OCI-LY1 (cell line): ENCODE measurements at regions not wholly inside any gene's neighbourhood (a gene's known extent, or its start where the extent isn't known, plus 50 kb on each side); places are given as distances from the start of the nearest gene placed in this dataset.
"Not testable (repeated sequence)": the region's sequence is repeated elsewhere in the genome, so short reads cannot be mapped to it uniquely, and the experiment has no call there.

ENCODE experiments used
- H2AFZ ChIP-seq: fragments of 200-600 bp; sonication (generic), shearing (Covaris generic); 2 replicates; pipeline ENCODE4 v1.6.0; 2014; ENCODE audit warnings: antibody characterized with exemption, mild to moderate bottlenecking, low read length
- H3F3A ChIP-seq: fragments of 200-600 bp; sonication (generic), shearing (Covaris generic); 2 replicates; pipeline ENCODE4 v1.6.0; 2014; ENCODE audit warnings: mild to moderate bottlenecking, antibody characterized with exemption, low read length, moderate library complexity; ENCODE audit not compliant: insufficient read depth
- H3K27ac ChIP-seq: fragments of 200-600 bp; sonication (generic); 2 replicates; pipeline ENCODE4 v1.5.1; 2014; ENCODE audit warnings: low read length, mixed run types, mild to moderate bottlenecking, low read depth; ENCODE audit not compliant: poor library complexity, severe bottlenecking
- H3K27me3 ChIP-seq: fragments of 200-600 bp; sonication (generic); 2 replicates; pipeline ENCODE4 v1.6.0; 2014; ENCODE audit warnings: antibody characterized with exemption, mild to moderate bottlenecking, low read length, moderate library complexity; ENCODE audit not compliant: insufficient read depth
- H3K36me3 ChIP-seq: fragments of 200-600 bp; sonication (generic); 2 replicates; pipeline ENCODE4 v1.6.1; 2014; ENCODE audit warnings: mild to moderate bottlenecking, antibody characterized with exemption, low read length, moderate library complexity, mixed read lengths; ENCODE audit not compliant: insufficient read depth
- H3K4me1 ChIP-seq: fragments of 200-600 bp; sonication (generic); 2 replicates; pipeline ENCODE4 v1.5.1; 2014; ENCODE audit warnings: mild to moderate bottlenecking, low read length, moderate library complexity; ENCODE audit not compliant: insufficient read depth, severe bottlenecking
- H3K4me2 ChIP-seq: fragments of 200-600 bp; sonication (generic), shearing (Covaris generic); 2 replicates; pipeline ENCODE4 v1.6.1; 2014; ENCODE audit warnings: low read length
- H3K4me3 ChIP-seq: fragments of 200-600 bp; sonication (generic); 2 replicates; pipeline ENCODE4 v1.5.1; 2014; ENCODE audit warnings: low read length, low read depth, mild to moderate bottlenecking, mixed read lengths; ENCODE audit not compliant: poor library complexity, severe bottlenecking
- H3K79me2 ChIP-seq: fragments of 200-600 bp; shearing (Covaris generic); 2 replicates; pipeline ENCODE4 v1.6.1; 2016; ENCODE audit warnings: mixed run types, low read length, mixed read lengths; ENCODE audit not compliant: insufficient read depth
- H3K9ac ChIP-seq: fragments of 200-600 bp; sonication (generic), shearing (Covaris generic); 2 replicates; pipeline ENCODE4 v1.6.1; 2014; ENCODE audit warnings: mild to moderate bottlenecking, low read length, mixed read lengths
- H3K9me2 ChIP-seq: fragments of 200-600 bp; sonication (generic), shearing (Covaris generic); 2 replicates; pipeline ENCODE4 v1.6.1; 2014; ENCODE audit warnings: low read depth, mild to moderate bottlenecking, low read length, mixed read lengths
- H3K9me3 ChIP-seq: fragments of 200-600 bp; shearing (Covaris generic); 2 replicates; pipeline ENCODE4 v1.6.1; 2014; ENCODE audit warnings: low read length, mixed read lengths
- H4K20me1 ChIP-seq: fragments of 200-600 bp; sonication (generic), shearing (Covaris generic); 2 replicates; pipeline ENCODE4 v1.6.0; 2016; ENCODE audit warnings: mild to moderate bottlenecking, low read length; ENCODE audit not compliant: insufficient read depth
- CTCF ChIP-seq: fragments of 200-600 bp; sonication (generic), shearing (Covaris generic); IDR thresholded peaks from 2 replicates; pipeline ENCODE4 v1.5.1; 2017; ENCODE audit warnings: mild to moderate bottlenecking, antibody characterized with exemption, low read length, moderate library complexity, mixed read lengths
- EZH2 ChIP-seq: fragments of 200-600 bp; sonication (generic), shearing (Covaris generic); IDR thresholded peaks from 2 replicates; pipeline ENCODE4 v1.8.0; 2017; ENCODE audit warnings: borderline replicate concordance, mixed run types, mild to moderate bottlenecking, antibody characterized with exemption, low read length, moderate library complexity, mixed read lengths

DNA sequence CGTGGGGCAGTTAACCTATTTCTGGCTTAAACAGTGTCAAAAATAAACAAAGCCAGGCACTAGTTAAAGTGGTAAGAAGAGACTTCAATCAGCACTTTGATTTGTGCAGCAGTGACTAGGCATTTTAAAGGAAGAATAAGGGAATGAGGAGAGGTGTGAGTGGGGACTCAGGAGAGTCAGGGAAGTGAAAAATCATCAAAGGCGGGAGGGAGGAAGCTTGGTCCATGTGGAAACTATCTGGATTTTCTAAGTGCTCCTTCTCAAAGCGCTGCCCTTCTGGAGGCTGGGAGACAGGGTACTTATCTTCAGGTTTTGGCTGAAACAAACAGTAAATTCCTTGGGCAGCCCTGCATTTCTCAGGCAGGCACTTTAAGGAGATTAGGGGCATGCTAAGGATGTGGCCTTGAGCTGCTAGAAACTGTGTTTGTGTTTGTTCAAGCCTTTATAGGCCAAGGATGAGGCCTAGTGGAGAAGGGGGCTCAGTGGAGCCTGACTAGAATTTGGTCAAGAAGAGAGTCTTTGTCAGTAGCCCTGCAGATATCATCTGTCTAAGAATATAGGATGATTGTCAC, 486.5 kb downstream of the SIPA1L2 start:
- Histone ChIP-seq H3K4me2 (no peak overlapping the region), H3K4me3 (no peak overlapping the region), H3K27me3 (no peaks in the 10 kb centered on the region), H2AFZ (no peak overlapping the region), H3K79me2 (no peaks in the 10 kb centered on the region), H4K20me1 (no peaks in the 10 kb centered on the region), H3K36me3 (no peaks in the 10 kb centered on the region), H3K9me3 (no peaks in the 10 kb centered on the region), H3K27ac (no peak overlapping the region), H3K9me2 (no peaks in the 10 kb centered on the region), H3K9ac (no peak overlapping the region), H3K4me1 (no peaks in the 10 kb centered on the region), H3F3A (no peaks in the 10 kb centered on the region)
- TF ChIP-seq CTCF = no peak
- TF ChIP-seq EZH2 = no peak

- no peak overlapping the region for H3K9ac ChIP-seq
- H3K36me3 ChIP-seq = no peaks in the 10 kb centered on the region
- H3K79me2 ChIP-seq = no peaks in the 10 kb centered on the region
- H3K9me3 ChIP-seq = no peaks in the 10 kb centered on the region
- TF ChIP-seq CTCF (no peak), EZH2 (no peak)
- H3K27ac ChIP-seq = no peak overlapping the region
- H3K9me2 ChIP-seq = no peaks in the 10 kb centered on the region
- H3K27me3 ChIP-seq = no peaks in the 10 kb centered on the region
- H3K4me2 ChIP-seq = no peak overlapping the region
- H3K4me3 ChIP-seq = no peak overlapping the region
- no peak overlapping the region for H2AFZ ChIP-seq
- no peaks in the 10 kb centered on the region for H4K20me1 ChIP-seq
- no peaks in the 10 kb centered on the region for H3F3A ChIP-seq
- H3K4me1 ChIP-seq = no peaks in the 10 kb centered on the region
Observed at GRCh38 chr1:232142403-232143314, 487.3 kb downstream of the SIPA1L2 start.

GRCh38 chr1:232141167-232141448, 488.8 kb downstream of the SIPA1L2 start:
- H3K9me2 ChIP-seq, H3K4me3 ChIP-seq, H4K20me1 ChIP-seq, H3F3A ChIP-seq, H3K27me3 ChIP-seq, H3K27ac ChIP-seq, H3K4me2 ChIP-seq, H2AFZ ChIP-seq, H3K9ac ChIP-seq, H3K4me1 ChIP-seq, H3K36me3 ChIP-seq, H3K79me2 ChIP-seq, H3K9me3 ChIP-seq: not testable (repeated sequence)
